ENCODE measurements at regions not wholly inside any gene's neighbourhood (a gene's known extent, or its start where the extent isn't known, plus 50 kb on each side); places are given as distances from the start of the nearest gene placed in this dataset.
"Not testable (repeated sequence)": the region's sequence is repeated elsewhere in the genome, so short reads cannot be mapped to it uniquely, and the experiment has no call there.

GRCh38 chr13:63291701-63292100, 1876.1 kb upstream of the PCDH20 start:
- intact Hi-C loops (cut with DNase I): no loop called here
- Histone ChIP-seq H3K9me3 (ENCODE audit: control insufficient read depth, low read length) (no peaks in the 10 kb centered on the region), H3K4me1 (ENCODE audit: control insufficient read depth in 1 of 2, insufficient read depth in 2 of 2, low read length in 2 of 2) (no peaks in the 10 kb centered on the region), H3K4me3 (ENCODE audit: low read length in 2 of 2) (no peak overlapping the region), H3K36me3 (ENCODE audit: control insufficient read depth in 1 of 2, insufficient read depth in 2 of 2, low read length in 1 of 2) (no peaks in the 10 kb centered on the region), H3K27me3 (ENCODE audit: control insufficient read depth in 1 of 2, insufficient read depth in 2 of 2, low read length in 1 of 2) (no peaks in the 10 kb centered on the region), H3K27ac (ENCODE audit: low read depth in 1 of 2, low read length in 2 of 2) (no peak overlapping the region)
- 37 to 52% methylated on average over 5 of the region's 5 CpGs for WGBS, 2 donors
- no peak for ATAC-seq (ENCODE audit: low FRiP score)
- no peak for DNase-seq

- Histone ChIP-seq H3K36me3 (ENCODE audit: control insufficient read depth in 1 of 2, insufficient read depth in 2 of 2, low read length in 1 of 2) (no peaks in the 10 kb centered on the region), H3K9me3 (ENCODE audit: control insufficient read depth, low read length) (no peaks in the 10 kb centered on the region), H3K4me1 (ENCODE audit: control insufficient read depth in 1 of 2, insufficient read depth in 2 of 2, low read length in 2 of 2) (no peaks in the 10 kb centered on the region), H3K4me3 (ENCODE audit: low read length in 2 of 2) (no peak overlapping the region), H3K27ac (ENCODE audit: low read depth in 1 of 2, low read length in 2 of 2) (no peak overlapping the region), H3K27me3 (ENCODE audit: control insufficient read depth in 1 of 2, insufficient read depth in 2 of 2, low read length in 1 of 2) (no peaks in the 10 kb centered on the region)
- DNase-seq: no peak
- WGBS, 2 donors: 7 to 18% methylated on average over 2 of the region's 2 CpGs
- ATAC-seq (ENCODE audit: low FRiP score): no peak
- intact Hi-C loops (cut with DNase I): no loop called here
These were observed 1872.9 kb upstream of the PCDH20 start for GRCh38 chr13:63288576-63288975.

GRCh38 chr13:63287926-63288325, 1872.3 kb upstream of the PCDH20 start:
- intact Hi-C loops (cut with DNase I): no loop called here
- H3K4me1 ChIP-seq (ENCODE audit: control insufficient read depth in 1 of 2, insufficient read depth in 2 of 2, low read length in 2 of 2): no peaks in the 10 kb centered on the region
- ATAC-seq (ENCODE audit: low FRiP score) (no peak), DNase-seq (no peak)
- no peak overlapping the region for H3K4me3 ChIP-seq (ENCODE audit: low read length in 2 of 2)
- no peaks in the 10 kb centered on the region for H3K27me3 ChIP-seq (ENCODE audit: control insufficient read depth in 1 of 2, insufficient read depth in 2 of 2, low read length in 1 of 2)
- WGBS, 2 donors: 94 to 97% methylated on average over 1 of the region's 1 CpG
- no peak overlapping the region for H3K27ac ChIP-seq (ENCODE audit: low read depth in 1 of 2, low read length in 2 of 2)
- H3K36me3 ChIP-seq (ENCODE audit: control insufficient read depth in 1 of 2, insufficient read depth in 2 of 2, low read length in 1 of 2): no peaks in the 10 kb centered on the region
- H3K9me3 ChIP-seq (ENCODE audit: control insufficient read depth, low read length): no peaks in the 10 kb centered on the region

- Histone ChIP-seq H3K4me1 (ENCODE audit: control insufficient read depth in 1 of 2, insufficient read depth in 2 of 2, low read length in 2 of 2) (no peaks in the 10 kb centered on the region), H3K36me3 (ENCODE audit: control insufficient read depth in 1 of 2, insufficient read depth in 2 of 2, low read length in 1 of 2) (no peaks in the 10 kb centered on the region), H3K9me3 (ENCODE audit: control insufficient read depth, low read length) (no peaks in the 10 kb centered on the region), H3K27ac (ENCODE audit: low read depth in 1 of 2, low read length in 2 of 2) (no peak overlapping the region), H3K27me3 (ENCODE audit: control insufficient read depth in 1 of 2, insufficient read depth in 2 of 2, low read length in 1 of 2) (no peaks in the 10 kb centered on the region), H3K4me3 (ENCODE audit: low read length in 2 of 2) (no peak overlapping the region)
- intact Hi-C loops (cut with DNase I): no loop called here
- no peak for ATAC-seq (ENCODE audit: low FRiP score)
- no peak for DNase-seq
- 79 to 90% methylated on average over 1 of the region's 1 CpG for WGBS, 2 donors
These were observed 1869.8 kb upstream of the PCDH20 start for GRCh38 chr13:63285426-63285825.

- DNase-seq (no peak), ATAC-seq (ENCODE audit: low FRiP score) (no peak)
- H3K27me3 ChIP-seq (ENCODE audit: control insufficient read depth in 1 of 2, insufficient read depth in 2 of 2, low read length in 1 of 2): no peaks in the 10 kb centered on the region
- peaks cover 2% of the 10 kb centered on the region for H3K9me3 ChIP-seq (ENCODE audit: control insufficient read depth, low read length)
- H3K36me3 ChIP-seq (ENCODE audit: control insufficient read depth in 1 of 2, insufficient read depth in 2 of 2, low read length in 1 of 2): no peaks in the 10 kb centered on the region
- H3K27ac ChIP-seq (ENCODE audit: low read depth in 1 of 2, low read length in 2 of 2): no peak overlapping the region
- WGBS, 2 donors: 84 to 90% methylated on average over 2 of the region's 2 CpGs
- no peak overlapping the region for H3K4me3 ChIP-seq (ENCODE audit: low read length in 2 of 2)
- H3K4me1 ChIP-seq (ENCODE audit: control insufficient read depth in 1 of 2, insufficient read depth in 2 of 2, low read length in 2 of 2): no peaks in the 10 kb centered on the region
- intact Hi-C loops (cut with DNase I): no loop called here
These were observed 1863.5 kb upstream of the PCDH20 start for GRCh38 chr13:63279136-63279535.

GRCh38 chr13:63274772-63275171, 1859.1 kb upstream of the PCDH20 start:
- 80 to 91% methylated on average over 1 of the region's 1 CpG for WGBS, 2 donors
- ATAC-seq (ENCODE audit: low FRiP score): no peak
- Histone ChIP-seq H3K36me3 (ENCODE audit: control insufficient read depth in 1 of 2, insufficient read depth in 2 of 2, low read length in 1 of 2) (no peaks in the 10 kb centered on the region), H3K4me3 (ENCODE audit: low read length in 2 of 2) (no peak overlapping the region), H3K27me3 (ENCODE audit: control insufficient read depth in 1 of 2, insufficient read depth in 2 of 2, low read length in 1 of 2) (no peaks in the 10 kb centered on the region), H3K4me1 (ENCODE audit: control insufficient read depth in 1 of 2, insufficient read depth in 2 of 2, low read length in 2 of 2) (no peaks in the 10 kb centered on the region), H3K9me3 (ENCODE audit: control insufficient read depth, low read length) (peaks cover 4% of the 10 kb centered on the region), H3K27ac (ENCODE audit: low read depth in 1 of 2, low read length in 2 of 2) (no peak overlapping the region)
- intact Hi-C loops (cut with DNase I): no loop called here
- no peak for DNase-seq

- DNase-seq (no peak), ATAC-seq (ENCODE audit: low FRiP score) (no peak)
- WGBS, 2 donors: 60 to 68% methylated on average over 9 of the region's 9 CpGs
- Histone ChIP-seq H3K27ac (ENCODE audit: low read depth in 1 of 2, low read length in 2 of 2) (no peak overlapping the region), H3K27me3 (ENCODE audit: control insufficient read depth in 1 of 2, insufficient read depth in 2 of 2, low read length in 1 of 2) (no peaks in the 10 kb centered on the region), H3K36me3 (ENCODE audit: control insufficient read depth in 1 of 2, insufficient read depth in 2 of 2, low read length in 1 of 2) (no peaks in the 10 kb centered on the region), H3K4me3 (ENCODE audit: low read length in 2 of 2) (no peak overlapping the region), H3K4me1 (ENCODE audit: control insufficient read depth in 1 of 2, insufficient read depth in 2 of 2, low read length in 2 of 2) (no peaks in the 10 kb centered on the region), H3K9me3 (ENCODE audit: control insufficient read depth, low read length) (peaks cover under 1% of the 10 kb centered on the region)
- intact Hi-C loops (cut with DNase I): no loop called here
These were observed 1834.0 kb upstream of the PCDH20 start for GRCh38 chr13:63249411-63250187.

GRCh38 chr13:63236667-63237396, 1821.2 kb upstream of the PCDH20 start:
- H3K4me3 ChIP-seq (ENCODE audit: low read length in 2 of 2); H3K4me1 ChIP-seq (ENCODE audit: control insufficient read depth in 1 of 2, insufficient read depth in 2 of 2, low read length in 2 of 2); H3K36me3 ChIP-seq (ENCODE audit: control insufficient read depth in 1 of 2, insufficient read depth in 2 of 2, low read length in 1 of 2); intact Hi-C loops (cut with DNase I); ATAC-seq (ENCODE audit: low FRiP score); DNase-seq; H3K27me3 ChIP-seq (ENCODE audit: control insufficient read depth in 1 of 2, insufficient read depth in 2 of 2, low read length in 1 of 2); H3K27ac ChIP-seq (ENCODE audit: low read depth in 1 of 2, low read length in 2 of 2); H3K9me3 ChIP-seq (ENCODE audit: control insufficient read depth, low read length): not testable (repeated sequence)
- 92 to 98% methylated on average over 15 of the region's 15 CpGs for WGBS, 2 donors

GRCh38 chr13:63218596-63218995, 1802.9 kb upstream of the PCDH20 start:
- intact Hi-C loops (cut with DNase I); DNase-seq; H3K27ac ChIP-seq (ENCODE audit: low read depth in 1 of 2, low read length in 2 of 2); H3K9me3 ChIP-seq (ENCODE audit: control insufficient read depth, low read length); H3K4me3 ChIP-seq (ENCODE audit: low read length in 2 of 2); ATAC-seq (ENCODE audit: low FRiP score); H3K36me3 ChIP-seq (ENCODE audit: control insufficient read depth in 1 of 2, insufficient read depth in 2 of 2, low read length in 1 of 2); H3K4me1 ChIP-seq (ENCODE audit: control insufficient read depth in 1 of 2, insufficient read depth in 2 of 2, low read length in 2 of 2); H3K27me3 ChIP-seq (ENCODE audit: control insufficient read depth in 1 of 2, insufficient read depth in 2 of 2, low read length in 1 of 2): not testable (repeated sequence)
- WGBS, 2 donors: 86 to 88% methylated on average over 3 of the region's 3 CpGs
